Fibroblast of skin of right biceps (primary cell): ENCODE measurements at regions not wholly inside any gene's neighbourhood (a gene's known extent, or its start where the extent isn't known, plus 50 kb on each side); places are given as distances from the start of the nearest gene placed in this dataset.
"Not testable (repeated sequence)": the region's sequence is repeated elsewhere in the genome, so short reads cannot be mapped to it uniquely, and the experiment has no call there.

Experiments used
- DNase-seq: peaks from one replicate; pipeline ENCODE4 v3.0.0-alpha.2; 2013

GRCh38 chr18:66136039-66136438 lies 385.2 kb downstream of the CDH7 start:
- DNase-seq = peak; percentile 61

GRCh38 chr18:66129248-66129647 lies 378.4 kb downstream of the CDH7 start:
- no peak for DNase-seq

- no peak for DNase-seq
Measured at GRCh38 chr18:66126266-66126665, 375.5 kb downstream of the CDH7 start.

GRCh38 chr18:66124394-66124793 lies 373.6 kb downstream of the CDH7 start:
- DNase-seq = peak; percentile 2

GRCh38 chr18:66119347-66119746 lies 368.5 kb downstream of the CDH7 start:
- no peak for DNase-seq

GRCh38 chr18:66111018-66111417 lies 360.2 kb downstream of the CDH7 start:
- DNase-seq = no peak

GRCh38 chr18:66110607-66111006 lies 359.8 kb downstream of the CDH7 start:
- DNase-seq = no peak

GRCh38 chr18:66109981-66110380 lies 359.2 kb downstream of the CDH7 start:
- no peak for DNase-seq

GRCh38 chr18:66107546-66107945 lies 356.7 kb downstream of the CDH7 start:
- DNase-seq = no peak

GRCh38 chr18:66105016-66105415 lies 354.2 kb downstream of the CDH7 start:
- DNase-seq = no peak

GRCh38 chr18:66103550-66103949 lies 352.7 kb downstream of the CDH7 start:
- DNase-seq = no peak

GRCh38 chr18:66083078-66083477 lies 332.3 kb downstream of the CDH7 start:
- no peak for DNase-seq

GRCh38 chr18:66078925-66079800 lies 328.4 kb downstream of the CDH7 start:
- no peak for DNase-seq

GRCh38 chr18:66077066-66077465 lies 326.3 kb downstream of the CDH7 start:
- no peak for DNase-seq

- no peak for DNase-seq
Measured at GRCh38 chr18:66066191-66066590, 315.4 kb downstream of the CDH7 start.

GRCh38 chr18:66048406-66048805 lies 297.6 kb downstream of the CDH7 start:
- DNase-seq = peak; percentile 17

GRCh38 chr18:66046032-66046602 lies 295.3 kb downstream of the CDH7 start:
- no peak for DNase-seq

- no peak for DNase-seq
Measured at GRCh38 chr18:66043009-66043408, 292.2 kb downstream of the CDH7 start.

- DNase-seq = peak; percentile 48
Measured at GRCh38 chr18:66013969-66014368, 263.2 kb downstream of the CDH7 start.

- DNase-seq = no peak
Measured at GRCh38 chr18:66011916-66012315, 261.1 kb downstream of the CDH7 start.

GRCh38 chr18:66005831-66006588 lies 255.2 kb downstream of the CDH7 start:
- no peak for DNase-seq

GRCh38 chr18:65998971-65999700 lies 248.3 kb downstream of the CDH7 start:
- DNase-seq = not testable (repeated sequence)

GRCh38 chr18:65995206-65995605 lies 244.4 kb downstream of the CDH7 start:
- DNase-seq = no peak
